K562 (cell line): ENCODE measurements at regions not wholly inside any gene's neighbourhood (a gene's known extent, or its start where the extent isn't known, plus 50 kb on each side); places are given as distances from the start of the nearest gene placed in this dataset.

ENCODE experiments used
- COPS2 ChIP-seq: fragments of 450-650 bp; conservative IDR thresholded peaks from 2 replicates; pipeline ENCODE4 v1.6.1; 2016; ENCODE audit warnings: mild to moderate bottlenecking, moderate library complexity
- NFATC3 ChIP-seq: fragments of 450-650 bp; IDR thresholded peaks from 2 replicates; pipeline ENCODE4 v1.6.1; 2017; ENCODE audit warnings: mild to moderate bottlenecking
- POLR2G ChIP-seq: fragments of 200-400 bp; formaldehyde crosslinking; IDR thresholded peaks from 2 replicates; pipeline ENCODE4 v1.6.1; 2017; ENCODE audit warnings: low read depth, mild to moderate bottlenecking, antibody characterized with exemption, low read length, moderate library complexity
- ZNF512 ChIP-seq: IDR thresholded peaks from 2 replicates; pipeline ENCODE4 v1.6.1; 2016; ENCODE audit warnings: missing genetic modification characterization, missing compliant biosample characterization
- TF ChIP-seq, protein P1 (sequence below): fragments of 450-650 bp; IDR thresholded peaks from 2 replicates; pipeline ENCODE4 v1.7.0; 2016; ENCODE audit warnings: borderline replicate concordance
- TF ChIP-seq, protein P2 (sequence below): fragments of 150-350 bp; conservative IDR thresholded peaks from 2 replicates; pipeline ENCODE4 v1.6.1; 2014; ENCODE audit warnings: low read length

- TF ChIP-seq ZNF512 (no peak), COPS2 (no peak), NFATC3 (no peak), POLR2G (no peak)
- TF ChIP-seq, protein P1, sequence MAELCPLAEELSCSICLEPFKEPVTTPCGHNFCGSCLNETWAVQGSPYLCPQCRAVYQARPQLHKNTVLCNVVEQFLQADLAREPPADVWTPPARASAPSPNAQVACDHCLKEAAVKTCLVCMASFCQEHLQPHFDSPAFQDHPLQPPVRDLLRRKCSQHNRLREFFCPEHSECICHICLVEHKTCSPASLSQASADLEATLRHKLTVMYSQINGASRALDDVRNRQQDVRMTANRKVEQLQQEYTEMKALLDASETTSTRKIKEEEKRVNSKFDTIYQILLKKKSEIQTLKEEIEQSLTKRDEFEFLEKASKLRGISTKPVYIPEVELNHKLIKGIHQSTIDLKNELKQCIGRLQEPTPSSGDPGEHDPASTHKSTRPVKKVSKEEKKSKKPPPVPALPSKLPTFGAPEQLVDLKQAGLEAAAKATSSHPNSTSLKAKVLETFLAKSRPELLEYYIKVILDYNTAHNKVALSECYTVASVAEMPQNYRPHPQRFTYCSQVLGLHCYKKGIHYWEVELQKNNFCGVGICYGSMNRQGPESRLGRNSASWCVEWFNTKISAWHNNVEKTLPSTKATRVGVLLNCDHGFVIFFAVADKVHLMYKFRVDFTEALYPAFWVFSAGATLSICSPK, result no peak
- TF ChIP-seq, protein P2, sequence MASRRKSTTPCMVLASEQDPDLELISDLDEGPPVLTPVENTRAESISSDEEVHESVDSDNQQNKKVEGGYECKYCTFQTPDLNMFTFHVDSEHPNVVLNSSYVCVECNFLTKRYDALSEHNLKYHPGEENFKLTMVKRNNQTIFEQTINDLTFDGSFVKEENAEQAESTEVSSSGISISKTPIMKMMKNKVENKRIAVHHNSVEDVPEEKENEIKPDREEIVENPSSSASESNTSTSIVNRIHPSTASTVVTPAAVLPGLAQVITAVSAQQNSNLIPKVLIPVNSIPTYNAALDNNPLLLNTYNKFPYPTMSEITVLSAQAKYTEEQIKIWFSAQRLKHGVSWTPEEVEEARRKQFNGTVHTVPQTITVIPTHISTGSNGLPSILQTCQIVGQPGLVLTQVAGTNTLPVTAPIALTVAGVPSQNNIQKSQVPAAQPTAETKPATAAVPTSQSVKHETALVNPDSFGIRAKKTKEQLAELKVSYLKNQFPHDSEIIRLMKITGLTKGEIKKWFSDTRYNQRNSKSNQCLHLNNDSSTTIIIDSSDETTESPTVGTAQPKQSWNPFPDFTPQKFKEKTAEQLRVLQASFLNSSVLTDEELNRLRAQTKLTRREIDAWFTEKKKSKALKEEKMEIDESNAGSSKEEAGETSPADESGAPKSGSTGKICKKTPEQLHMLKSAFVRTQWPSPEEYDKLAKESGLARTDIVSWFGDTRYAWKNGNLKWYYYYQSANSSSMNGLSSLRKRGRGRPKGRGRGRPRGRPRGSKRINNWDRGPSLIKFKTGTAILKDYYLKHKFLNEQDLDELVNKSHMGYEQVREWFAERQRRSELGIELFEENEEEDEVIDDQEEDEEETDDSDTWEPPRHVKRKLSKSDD, result no peak
Observed at GRCh38 chr5:118211606-118212005, 776.7 kb downstream of the DTWD2 start (continued).
